DMS153 treated with DMSO at 0.1 percent for 48 hours (cell line): ENCODE measurements at regions not wholly inside any gene's neighbourhood (a gene's known extent, or its start where the extent isn't known, plus 50 kb on each side); places are given as distances from the start of the nearest gene placed in this dataset.

Experiments used
- DNase-seq: peaks from one replicate; lab custom pipeline; 2025; ENCODE audit not compliant: unreplicated experiment; lab: John Stamatoyannopoulos, UW

- no peak for DNase-seq
Observed at GRCh38 chr20:51221103-51221502, 198.2 kb upstream of the KCNG1 start.

- DNase-seq = no peak
Observed at GRCh38 chr20:51220293-51220706, 197.4 kb upstream of the KCNG1 start.

GRCh38 chr20:51219544-51219943 lies 196.6 kb upstream of the KCNG1 start:
- no peak for DNase-seq

- no peak for DNase-seq
Observed at GRCh38 chr20:51218603-51219002, 195.7 kb upstream of the KCNG1 start.

GRCh38 chr20:51217347-51218045 lies 194.6 kb upstream of the KCNG1 start:
- DNase-seq = no peak

- DNase-seq = no peak
Observed at GRCh38 chr20:51216850-51217249, 193.9 kb upstream of the KCNG1 start.

GRCh38 chr20:51212816-51213215 lies 189.9 kb upstream of the KCNG1 start:
- DNase-seq = no peak

GRCh38 chr20:51211191-51211590 lies 188.3 kb upstream of the KCNG1 start:
- peak; percentile 13 for DNase-seq

GRCh38 chr20:51210084-51210483 lies 187.2 kb upstream of the KCNG1 start:
- DNase-seq = no peak

GRCh38 chr20:51208162-51208561 lies 185.3 kb upstream of the KCNG1 start:
- DNase-seq = no peak

GRCh38 chr20:51206032-51206662 lies 183.2 kb upstream of the KCNG1 start:
- DNase-seq = no peak

- no peak for DNase-seq
Observed at GRCh38 chr20:51204794-51205193, 181.9 kb upstream of the KCNG1 start.

- DNase-seq = no peak
Observed at GRCh38 chr20:51204051-51204715, 181.3 kb upstream of the KCNG1 start.

GRCh38 chr20:51202304-51202703 lies 179.4 kb upstream of the KCNG1 start:
- DNase-seq = no peak

GRCh38 chr20:51199920-51200319 lies 177.0 kb upstream of the KCNG1 start:
- DNase-seq = no peak

- DNase-seq = no peak
Observed at GRCh38 chr20:51198876-51199523, 176.1 kb upstream of the KCNG1 start.

- DNase-seq = no peak
Observed at GRCh38 chr20:51198238-51198637, 175.3 kb upstream of the KCNG1 start.

GRCh38 chr20:51196991-51197651 lies 174.2 kb upstream of the KCNG1 start:
- no peak for DNase-seq

- DNase-seq = no peak
Observed at GRCh38 chr20:51195990-51196389, 173.1 kb upstream of the KCNG1 start.

- DNase-seq = no peak
Observed at GRCh38 chr20:51195419-51195901, 172.6 kb upstream of the KCNG1 start.
